ENCODE measurements at regions not wholly inside any gene's neighbourhood (a gene's known extent, or its start where the extent isn't known, plus 50 kb on each side); places are given as distances from the start of the nearest gene placed in this dataset.
A peak's percentile ranks its signal among the peaks of the same experiment; 100 is the strongest.
"Not testable (repeated sequence)": the region's sequence is repeated elsewhere in the genome, so short reads cannot be mapped to it uniquely, and the experiment has no call there.

- DNase-seq (ENCODE audit: low spot score): no peak
Observed at GRCh38 chr22:23437779-23438178, 142.3 kb downstream of the IGLL1 start.

- not testable (repeated sequence) for DNase-seq (ENCODE audit: low spot score)
Observed at GRCh38 chr22:23437107-23437395, 143.0 kb downstream of the IGLL1 start.

- not testable (repeated sequence) for DNase-seq (ENCODE audit: low spot score)
Observed at GRCh38 chr22:23436354-23437106, 143.6 kb downstream of the IGLL1 start.

- DNase-seq (ENCODE audit: low spot score): not testable (repeated sequence)
Observed at GRCh38 chr22:23435186-23435585, 144.9 kb downstream of the IGLL1 start.

- not testable (repeated sequence) for DNase-seq (ENCODE audit: low spot score)
Observed at GRCh38 chr22:23434198-23434830, 145.8 kb downstream of the IGLL1 start.

- DNase-seq (ENCODE audit: low spot score): not testable (repeated sequence)
Observed at GRCh38 chr22:23433127-23434005, 146.7 kb downstream of the IGLL1 start.

- not testable (repeated sequence) for DNase-seq (ENCODE audit: low spot score)
Observed at GRCh38 chr22:23432719-23433118, 147.4 kb downstream of the IGLL1 start.

- DNase-seq (ENCODE audit: low spot score): peak; percentile 12
Observed at GRCh38 chr22:23431337-23432072, 148.6 kb downstream of the IGLL1 start.

GRCh38 chr22:23424551-23425068 lies 155.5 kb downstream of the IGLL1 start:
- not testable (repeated sequence) for DNase-seq (ENCODE audit: low spot score)

- no peak for DNase-seq (ENCODE audit: low spot score)
Observed at GRCh38 chr22:23424031-23424430, 156.1 kb downstream of the IGLL1 start.

- DNase-seq (ENCODE audit: low spot score): not testable (repeated sequence)
Observed at GRCh38 chr22:23422281-23422680, 157.8 kb downstream of the IGLL1 start.

- DNase-seq (ENCODE audit: low spot score): not testable (repeated sequence)
Observed at GRCh38 chr22:23421300-23421699, 158.8 kb downstream of the IGLL1 start.

GRCh38 chr22:23419931-23420330 lies 160.2 kb downstream of the IGLL1 start:
- DNase-seq (ENCODE audit: low spot score): no peak

GRCh38 chr22:23419171-23419570 lies 160.9 kb downstream of the IGLL1 start:
- DNase-seq (ENCODE audit: low spot score): no peak

- DNase-seq (ENCODE audit: low spot score): no peak
Observed at GRCh38 chr22:23418159-23418788, 161.8 kb downstream of the IGLL1 start.

- not testable (repeated sequence) for DNase-seq (ENCODE audit: low spot score)
Observed at GRCh38 chr22:23417327-23417726, 162.8 kb downstream of the IGLL1 start.

GRCh38 chr22:23416169-23416690 lies 163.9 kb downstream of the IGLL1 start:
- DNase-seq (ENCODE audit: low spot score): not testable (repeated sequence)

GRCh38 chr22:23415490-23415851 lies 164.6 kb downstream of the IGLL1 start:
- DNase-seq (ENCODE audit: low spot score): no peak

- no peak for DNase-seq (ENCODE audit: low spot score)
Observed at GRCh38 chr22:23414727-23415489, 165.2 kb downstream of the IGLL1 start.

GRCh38 chr22:23411739-23412138 lies 168.4 kb downstream of the IGLL1 start:
- no peak for DNase-seq (ENCODE audit: low spot score)

All from Ammon's horn (tissue), 1 donor.